SK-N-SH treated with all-trans-retinoic acid at 6 μM for 48 hours (cell line): ENCODE measurements at regions not wholly inside any gene's neighbourhood (a gene's known extent, or its start where the extent isn't known, plus 50 kb on each side); places are given as distances from the start of the nearest gene placed in this dataset.

Source experiments
- ATAC-seq: fragments of 200-7000 bp; cut with Tn5 transposase; 3 replicates; pipeline ENCODE4 v1.9.1; 2020; ENCODE audit warnings: mild to moderate bottlenecking, moderate library complexity
- ARNTL ChIP-seq: fragments of 450-650 bp; formaldehyde crosslinking; IDR thresholded peaks from 2 replicates; pipeline ENCODE4 v1.5.0; 2020; ENCODE audit warnings: low read depth, mild to moderate bottlenecking, moderate library complexity, borderline replicate concordance
- BACH2 ChIP-seq: fragments of 250-450 bp; sonication (Bioruptor Pico); IDR thresholded peaks from 2 replicates; pipeline ENCODE4 v1.9.0; 2021; ENCODE audit warnings: mild to moderate bottlenecking, borderline replicate concordance
- CSDC2 ChIP-seq: fragments of 250-450 bp; sonication (Bioruptor Pico); IDR thresholded peaks from 2 replicates; pipeline ENCODE4 v1.5.0; 2020; ENCODE audit warnings: mild to moderate bottlenecking, moderate library complexity
- ESRRG ChIP-seq: fragments of 250-450 bp; sonication (Bioruptor Pico); IDR thresholded peaks from 2 replicates; pipeline ENCODE4 v1.6.1; 2021; ENCODE audit warnings: mild to moderate bottlenecking
- GLIS3 ChIP-seq: fragments of 250-450 bp; sonication (Bioruptor Pico); IDR thresholded peaks from 2 replicates; pipeline ENCODE4 v1.5.0; 2020; ENCODE audit warnings: mild to moderate bottlenecking, moderate library complexity
- ISL1 ChIP-seq: fragments of 250-450 bp; sonication (Bioruptor Pico); IDR thresholded peaks from 2 replicates; pipeline ENCODE4 v2.1.2; 2022; ENCODE audit warnings: mild to moderate bottlenecking, moderate library complexity
- OSR1 ChIP-seq: fragments of 250-450 bp; sonication (Bioruptor Pico); IDR thresholded peaks from 2 replicates; pipeline ENCODE4 v1.8.0; 2022; ENCODE audit warnings: moderate library complexity, mild to moderate bottlenecking, inconsistent platforms
- PPARA ChIP-seq: fragments of 250-450 bp; sonication (Bioruptor Pico); IDR thresholded peaks from 2 replicates; pipeline ENCODE4 v1.5.0; 2020; ENCODE audit warnings: mild to moderate bottlenecking, borderline replicate concordance
- SNAI2 ChIP-seq: fragments of 250-450 bp; sonication (Bioruptor Pico); IDR thresholded peaks from 2 replicates; pipeline ENCODE4 v1.5.0; 2020; ENCODE audit warnings: mild to moderate bottlenecking, moderate library complexity
- TCF4 ChIP-seq: fragments of 250-450 bp; sonication (Bioruptor Pico); IDR thresholded peaks from 2 replicates; pipeline ENCODE4 v1.8.0; 2021; ENCODE audit warnings: mild to moderate bottlenecking, moderate library complexity, borderline replicate concordance
- TOX ChIP-seq: fragments of 250-450 bp; sonication (Bioruptor Pico); IDR thresholded peaks from 2 replicates; pipeline ENCODE4 v1.8.0; 2021; ENCODE audit warnings: mild to moderate bottlenecking, moderate library complexity, borderline replicate concordance
- ZC3H10 ChIP-seq: fragments of 250-450 bp; sonication (Bioruptor Pico); IDR thresholded peaks from 2 replicates; pipeline ENCODE4 v1.5.1; 2021; ENCODE audit warnings: mild to moderate bottlenecking, moderate library complexity
- ZFP3 ChIP-seq: fragments of 250-450 bp; sonication (Bioruptor Pico); IDR thresholded peaks from 2 replicates; pipeline ENCODE4 v1.5.0; 2020; ENCODE audit warnings: mild to moderate bottlenecking, moderate library complexity
- ZFP30 ChIP-seq: fragments of 450-650 bp; formaldehyde crosslinking; IDR thresholded peaks from 2 replicates; pipeline ENCODE4 v1.5.0; 2022; ENCODE audit warnings: mild to moderate bottlenecking, moderate library complexity
- ZNF70 ChIP-seq: fragments of 450-650 bp; formaldehyde crosslinking; IDR thresholded peaks from 2 replicates; pipeline ENCODE4 v1.5.0; 2020; ENCODE audit warnings: mild to moderate bottlenecking, moderate library complexity
- ZNF8 ChIP-seq: fragments of 450-650 bp; formaldehyde crosslinking; IDR thresholded peaks from 2 replicates; pipeline ENCODE4 v1.5.0; 2020; ENCODE audit warnings: mild to moderate bottlenecking, moderate library complexity
- TF ChIP-seq, protein P1 (sequence below): fragments of 250-450 bp; sonication (Bioruptor Pico); IDR thresholded peaks from 2 replicates; pipeline ENCODE4 v1.8.0; 2021; ENCODE audit warnings: low read depth, mild to moderate bottlenecking, moderate library complexity, borderline replicate concordance
- TF ChIP-seq, protein P2 (sequence below): fragments of 250-450 bp; sonication (Bioruptor Pico); IDR thresholded peaks from 2 replicates; pipeline ENCODE4 v1.5.1; 2020; ENCODE audit warnings: low read depth, mild to moderate bottlenecking, moderate library complexity
- TF ChIP-seq, protein P3 (sequence below): fragments of 250-450 bp; sonication (Bioruptor Pico); IDR thresholded peaks from 2 replicates; pipeline ENCODE4 v1.8.0; 2020; ENCODE audit warnings: mild to moderate bottlenecking, moderate library complexity, borderline replicate concordance
- TF ChIP-seq, protein P4 (sequence below): fragments of 250-450 bp; sonication (Bioruptor Pico); IDR thresholded peaks from 2 replicates; pipeline ENCODE4 v1.5.0; 2020; ENCODE audit warnings: mild to moderate bottlenecking, moderate library complexity
- TF ChIP-seq, protein P5 (sequence below): fragments of 250-450 bp; sonication (Bioruptor Pico); IDR thresholded peaks from 2 replicates; pipeline ENCODE4 v1.5.1; 2021; ENCODE audit warnings: mild to moderate bottlenecking, moderate library complexity

DNA sequence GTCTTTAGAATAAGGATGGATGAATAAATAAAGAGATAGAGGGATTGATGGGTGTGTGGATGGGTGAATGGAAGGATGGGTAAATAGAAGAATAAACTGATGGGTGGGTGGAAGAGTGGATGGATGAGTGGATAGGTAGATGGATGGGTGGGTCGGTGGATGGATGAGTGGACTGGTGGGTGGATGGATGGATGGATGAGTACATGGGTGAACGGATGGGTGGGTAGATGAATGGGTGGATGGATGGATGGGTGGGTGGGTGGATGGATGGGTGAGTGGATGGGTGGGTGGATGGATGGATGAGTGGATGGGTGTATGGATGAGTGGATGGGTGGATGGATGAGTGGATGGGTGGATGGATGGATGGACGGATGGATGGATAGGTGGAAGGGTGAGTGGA, 65.7 kb upstream of the FOXC1 start (continued):
- TF ChIP-seq, protein P1, sequence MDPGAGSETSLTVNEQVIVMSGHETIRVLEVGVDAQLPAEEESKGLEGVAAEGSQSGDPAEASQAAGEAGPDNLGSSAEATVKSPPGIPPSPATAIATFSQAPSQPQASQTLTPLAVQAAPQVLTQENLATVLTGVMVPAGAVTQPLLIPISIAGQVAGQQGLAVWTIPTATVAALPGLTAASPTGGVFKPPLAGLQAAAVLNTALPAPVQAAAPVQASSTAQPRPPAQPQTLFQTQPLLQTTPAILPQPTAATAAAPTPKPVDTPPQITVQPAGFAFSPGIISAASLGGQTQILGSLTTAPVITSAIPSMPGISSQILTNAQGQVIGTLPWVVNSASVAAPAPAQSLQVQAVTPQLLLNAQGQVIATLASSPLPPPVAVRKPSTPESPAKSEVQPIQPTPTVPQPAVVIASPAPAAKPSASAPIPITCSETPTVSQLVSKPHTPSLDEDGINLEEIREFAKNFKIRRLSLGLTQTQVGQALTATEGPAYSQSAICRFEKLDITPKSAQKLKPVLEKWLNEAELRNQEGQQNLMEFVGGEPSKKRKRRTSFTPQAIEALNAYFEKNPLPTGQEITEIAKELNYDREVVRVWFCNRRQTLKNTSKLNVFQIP (CRISPR knock-in tag), result no peak
- TF ChIP-seq ZFP3 (CRISPR knock-in tag), result no peak
- TF ChIP-seq ISL1 (CRISPR knock-in tag), result no peak
- TF ChIP-seq ZC3H10, result no peak

DNA sequence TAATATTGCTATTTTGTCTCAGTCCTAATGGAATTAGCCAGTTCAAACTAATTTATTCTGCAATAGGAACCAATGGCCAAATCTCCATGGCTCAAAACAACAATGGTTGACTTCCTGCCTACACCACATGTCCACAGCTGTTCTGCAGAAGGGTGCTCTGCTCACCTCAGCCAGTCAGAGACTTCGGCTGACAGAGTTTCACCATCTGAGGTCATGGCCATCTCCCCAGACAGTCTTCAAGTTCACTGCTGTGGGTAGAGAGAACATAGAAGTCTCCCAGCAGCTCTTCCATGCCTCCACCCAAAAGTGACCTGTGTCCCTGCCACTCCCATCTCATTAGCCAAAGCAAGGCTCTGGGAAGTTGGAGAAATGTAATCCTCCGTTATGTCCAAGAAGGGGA, 65.1 kb upstream of the FOXC1 start:
- ATAC-seq, result no peak

DNA sequence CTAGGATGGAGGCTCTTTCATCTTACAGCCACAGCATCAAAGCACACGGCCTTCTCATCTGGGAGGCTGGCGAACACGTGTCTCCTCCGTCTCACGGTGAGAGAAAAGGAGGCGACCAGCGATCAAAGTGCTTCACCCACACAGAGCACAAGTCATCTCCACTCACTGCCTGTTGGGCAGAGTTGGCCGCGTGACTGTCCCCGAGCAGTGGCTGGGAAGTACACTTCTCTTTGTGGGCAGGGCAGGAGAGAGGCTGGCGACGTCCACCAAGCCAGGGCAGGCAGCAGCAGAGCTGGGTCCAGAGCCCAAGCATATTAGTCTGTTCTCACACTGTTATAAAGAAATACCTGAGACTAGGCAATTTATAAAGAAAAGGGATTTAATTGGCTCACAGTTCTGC, 64.1 kb upstream of the FOXC1 start:
- ATAC-seq, result no peak

More for the DNA sequence above, 65.1 kb upstream of the FOXC1 start:
- TF ChIP-seq ISL1 (CRISPR knock-in tag), result no peak
- no peak for TF ChIP-seq CSDC2 (CRISPR knock-in tag)
- no peak for TF ChIP-seq SNAI2 (CRISPR knock-in tag)
- TF ChIP-seq ZNF70 (CRISPR knock-in tag), result no peak
- TF ChIP-seq, all 23 proteins: peak for 0

DNA sequence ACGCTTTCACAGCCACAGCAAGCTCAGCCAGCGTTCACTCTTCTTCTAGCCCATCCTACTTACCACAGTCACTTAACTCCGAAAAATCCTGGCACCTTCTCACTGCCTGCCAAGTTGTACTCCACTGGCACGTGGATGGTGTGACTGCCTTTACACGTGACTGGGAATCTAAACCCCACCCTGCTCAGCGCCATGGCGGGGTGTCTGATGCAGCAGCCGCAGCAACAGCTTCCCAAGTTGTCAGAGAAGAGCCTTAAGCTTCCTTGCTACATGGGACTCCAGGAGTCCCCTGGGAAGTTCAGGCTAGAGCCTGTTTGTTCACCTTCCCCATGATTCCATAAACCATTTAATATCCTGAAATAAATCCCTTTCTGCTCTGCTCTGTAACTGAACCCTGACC, 61.9 kb upstream of the FOXC1 start:
- no peak for ATAC-seq
- TF ChIP-seq ZFP3 (CRISPR knock-in tag) (no peak), ZFP30 (CRISPR knock-in tag) (no peak), BACH2 (CRISPR knock-in tag) (no peak), ZNF8 (CRISPR knock-in tag) (no peak), PPARA (CRISPR knock-in tag) (no peak), SNAI2 (CRISPR knock-in tag) (no peak), ZC3H10 (no peak), GLIS3 (CRISPR knock-in tag) (no peak), CSDC2 (CRISPR knock-in tag) (no peak), TCF4 (CRISPR knock-in tag) (no peak)
- TF ChIP-seq, protein P2, sequence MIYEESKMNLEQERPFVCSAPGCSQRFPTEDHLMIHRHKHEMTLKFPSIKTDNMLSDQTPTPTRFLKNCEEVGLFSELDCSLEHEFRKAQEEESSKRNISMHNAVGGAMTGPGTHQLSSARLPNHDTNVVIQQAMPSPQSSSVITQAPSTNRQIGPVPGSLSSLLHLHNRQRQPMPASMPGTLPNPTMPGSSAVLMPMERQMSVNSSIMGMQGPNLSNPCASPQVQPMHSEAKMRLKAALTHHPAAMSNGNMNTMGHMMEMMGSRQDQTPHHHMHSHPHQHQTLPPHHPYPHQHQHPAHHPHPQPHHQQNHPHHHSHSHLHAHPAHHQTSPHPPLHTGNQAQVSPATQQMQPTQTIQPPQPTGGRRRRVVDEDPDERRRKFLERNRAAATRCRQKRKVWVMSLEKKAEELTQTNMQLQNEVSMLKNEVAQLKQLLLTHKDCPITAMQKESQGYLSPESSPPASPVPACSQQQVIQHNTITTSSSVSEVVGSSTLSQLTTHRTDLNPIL (CRISPR knock-in tag), result no peak
- TF ChIP-seq, protein P3, sequence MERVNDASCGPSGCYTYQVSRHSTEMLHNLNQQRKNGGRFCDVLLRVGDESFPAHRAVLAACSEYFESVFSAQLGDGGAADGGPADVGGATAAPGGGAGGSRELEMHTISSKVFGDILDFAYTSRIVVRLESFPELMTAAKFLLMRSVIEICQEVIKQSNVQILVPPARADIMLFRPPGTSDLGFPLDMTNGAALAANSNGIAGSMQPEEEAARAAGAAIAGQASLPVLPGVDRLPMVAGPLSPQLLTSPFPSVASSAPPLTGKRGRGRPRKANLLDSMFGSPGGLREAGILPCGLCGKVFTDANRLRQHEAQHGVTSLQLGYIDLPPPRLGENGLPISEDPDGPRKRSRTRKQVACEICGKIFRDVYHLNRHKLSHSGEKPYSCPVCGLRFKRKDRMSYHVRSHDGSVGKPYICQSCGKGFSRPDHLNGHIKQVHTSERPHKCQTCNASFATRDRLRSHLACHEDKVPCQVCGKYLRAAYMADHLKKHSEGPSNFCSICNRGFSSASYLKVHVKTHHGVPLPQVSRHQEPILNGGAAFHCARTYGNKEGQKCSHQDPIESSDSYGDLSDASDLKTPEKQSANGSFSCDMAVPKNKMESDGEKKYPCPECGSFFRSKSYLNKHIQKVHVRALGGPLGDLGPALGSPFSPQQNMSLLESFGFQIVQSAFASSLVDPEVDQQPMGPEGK (CRISPR knock-in tag), result no peak

More for the DNA sequence above, 64.1 kb upstream of the FOXC1 start:
- TF ChIP-seq, protein P4, sequence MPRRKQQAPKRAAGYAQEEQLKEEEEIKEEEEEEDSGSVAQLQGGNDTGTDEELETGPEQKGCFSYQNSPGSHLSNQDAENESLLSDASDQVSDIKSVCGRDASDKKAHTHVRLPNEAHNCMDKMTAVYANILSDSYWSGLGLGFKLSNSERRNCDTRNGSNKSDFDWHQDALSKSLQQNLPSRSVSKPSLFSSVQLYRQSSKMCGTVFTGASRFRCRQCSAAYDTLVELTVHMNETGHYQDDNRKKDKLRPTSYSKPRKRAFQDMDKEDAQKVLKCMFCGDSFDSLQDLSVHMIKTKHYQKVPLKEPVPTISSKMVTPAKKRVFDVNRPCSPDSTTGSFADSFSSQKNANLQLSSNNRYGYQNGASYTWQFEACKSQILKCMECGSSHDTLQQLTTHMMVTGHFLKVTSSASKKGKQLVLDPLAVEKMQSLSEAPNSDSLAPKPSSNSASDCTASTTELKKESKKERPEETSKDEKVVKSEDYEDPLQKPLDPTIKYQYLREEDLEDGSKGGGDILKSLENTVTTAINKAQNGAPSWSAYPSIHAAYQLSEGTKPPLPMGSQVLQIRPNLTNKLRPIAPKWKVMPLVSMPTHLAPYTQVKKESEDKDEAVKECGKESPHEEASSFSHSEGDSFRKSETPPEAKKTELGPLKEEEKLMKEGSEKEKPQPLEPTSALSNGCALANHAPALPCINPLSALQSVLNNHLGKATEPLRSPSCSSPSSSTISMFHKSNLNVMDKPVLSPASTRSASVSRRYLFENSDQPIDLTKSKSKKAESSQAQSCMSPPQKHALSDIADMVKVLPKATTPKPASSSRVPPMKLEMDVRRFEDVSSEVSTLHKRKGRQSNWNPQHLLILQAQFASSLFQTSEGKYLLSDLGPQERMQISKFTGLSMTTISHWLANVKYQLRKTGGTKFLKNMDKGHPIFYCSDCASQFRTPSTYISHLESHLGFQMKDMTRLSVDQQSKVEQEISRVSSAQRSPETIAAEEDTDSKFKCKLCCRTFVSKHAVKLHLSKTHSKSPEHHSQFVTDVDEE (CRISPR knock-in tag), result no peak
- TF ChIP-seq ISL1 (CRISPR knock-in tag) (no peak), SNAI2 (CRISPR knock-in tag) (no peak), ARNTL (no peak), ESRRG (CRISPR knock-in tag) (no peak), TOX (no peak), ZC3H10 (no peak), OSR1 (CRISPR knock-in tag) (no peak), CSDC2 (CRISPR knock-in tag) (no peak), ZNF70 (CRISPR knock-in tag) (no peak)
- TF ChIP-seq, protein P5, sequence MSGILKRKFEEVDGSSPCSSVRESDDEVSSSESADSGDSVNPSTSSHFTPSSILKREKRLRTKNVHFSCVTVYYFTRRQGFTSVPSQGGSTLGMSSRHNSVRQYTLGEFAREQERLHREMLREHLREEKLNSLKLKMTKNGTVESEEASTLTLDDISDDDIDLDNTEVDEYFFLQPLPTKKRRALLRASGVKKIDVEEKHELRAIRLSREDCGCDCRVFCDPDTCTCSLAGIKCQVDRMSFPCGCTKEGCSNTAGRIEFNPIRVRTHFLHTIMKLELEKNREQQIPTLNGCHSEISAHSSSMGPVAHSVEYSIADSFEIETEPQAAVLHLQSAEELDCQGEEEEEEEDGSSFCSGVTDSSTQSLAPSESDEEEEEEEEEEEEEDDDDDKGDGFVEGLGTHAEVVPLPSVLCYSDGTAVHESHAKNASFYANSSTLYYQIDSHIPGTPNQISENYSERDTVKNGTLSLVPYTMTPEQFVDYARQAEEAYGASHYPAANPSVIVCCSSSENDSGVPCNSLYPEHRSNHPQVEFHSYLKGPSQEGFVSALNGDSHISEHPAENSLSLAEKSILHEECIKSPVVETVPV (CRISPR knock-in tag), result no peak
- TF ChIP-seq, protein P2 (CRISPR knock-in tag), result no peak
- TF ChIP-seq, protein P3 (CRISPR knock-in tag), result no peak
